Stomach (tissue), 4 donors: ENCODE measurements at regions not wholly inside any gene's neighbourhood (a gene's known extent, or its start where the extent isn't known, plus 50 kb on each side); places are given as distances from the start of the nearest gene placed in this dataset.

Experiments
- CTCF ChIP-seq, 7 experiments: fragments of 450-650 bp in 4 of 7; fragments of 200-600 bp in 3 of 7; sonication (generic) in 3 of 7; IDR thresholded peaks; one replicate each; pipeline ENCODE4 v1.5.1; 2016 to 2019; ENCODE audit warnings: antibody characterized with exemption in 7 of 7, control low read depth in 2 of 7, mild to moderate bottlenecking in 1 of 7
- EP300 ChIP-seq: sonication (generic); formaldehyde crosslinking; IDR thresholded peaks from one replicate; pipeline ENCODE4 v1.6.1; 2017; ENCODE audit warnings: antibody characterized with exemption
- POLR2AphosphoS5 ChIP-seq, 3 donors: sonication (generic); formaldehyde crosslinking; IDR thresholded peaks; one replicate each; pipeline ENCODE4 v1.6.1; 2016; ENCODE audit warnings: antibody characterized with exemption in 3 of 3

GRCh38 chr11:28833169-28833568 is 725.0 kb downstream of the METTL15 start:
- no peak for TF ChIP-seq CTCF (IDR thresholded peaks at IDR 0.05)
- no peak for TF ChIP-seq EP300
- no peak for TF ChIP-seq POLR2AphosphoS5 (IDR thresholded peaks at IDR 0.05)
